HCT116 (cell line): ENCODE measurements at regions not wholly inside any gene's neighbourhood (a gene's known extent, or its start where the extent isn't known, plus 50 kb on each side); places are given as distances from the start of the nearest gene placed in this dataset.

Experiments used
- CEBPB ChIP-seq: IDR thresholded peaks from 2 replicates; pipeline ENCODE4 v1.6.1; 2012; ENCODE audit warnings: low read depth
- EGR1 ChIP-seq: IDR thresholded peaks from 2 replicates; pipeline ENCODE4 v1.6.1; 2012; ENCODE audit warnings: low read depth
- EZH2 ChIP-seq: fragments of 200-600 bp; sonication (generic); IDR thresholded peaks from 2 replicates; pipeline ENCODE4 v1.6.1; 2017; ENCODE audit warnings: antibody characterized with exemption, mixed run types
- EZH2phosphoT487 ChIP-seq: fragments of 200-600 bp; IDR thresholded peaks from 2 replicates; pipeline ENCODE4 v1.6.1; 2018; ENCODE audit warnings: antibody characterized with exemption, borderline replicate concordance
- POLR2A ChIP-seq: IDR thresholded peaks from 2 replicates; pipeline ENCODE4 v1.7.0; 2011; ENCODE audit warnings: borderline replicate concordance; ENCODE audit not compliant: insufficient read depth, insufficient read length; ENCODE audit errors: extremely low read depth
- SIN3A ChIP-seq: IDR thresholded peaks from 2 replicates; pipeline ENCODE4 v1.6.1; 2012; ENCODE audit warnings: low read depth
- SP1 ChIP-seq: IDR thresholded peaks from 2 replicates; pipeline ENCODE4 v1.6.1; 2012; ENCODE audit warnings: low read depth
- SRF ChIP-seq: IDR thresholded peaks from 2 replicates; pipeline ENCODE4 v1.6.1; 2012; ENCODE audit warnings: low read depth
- TCF7L2 ChIP-seq: IDR thresholded peaks from 2 replicates; pipeline ENCODE4 v1.7.0; 2011; ENCODE audit warnings: borderline replicate concordance, inconsistent platforms; ENCODE audit not compliant: insufficient read depth, insufficient read length; ENCODE audit errors: extremely low read depth
- ZNF274 ChIP-seq: fragments of 200-500 bp; sonication (Bioruptor generic); IDR thresholded peaks from 2 replicates; pipeline ENCODE4 v1.6.1; 2014; ENCODE audit warnings: mild to moderate bottlenecking, low read depth, low read length, inconsistent platforms
- TF ChIP-seq, protein P1 (sequence below), 3 experiments: fragments of 200-600 bp in 1 of 3; sonication (generic) in 1 of 3; IDR thresholded peaks in 2 of 3; conservative IDR thresholded peaks in 1 of 3; 2 replicates each; pipeline ENCODE4 v1.5.1; 2012 to 2017; ENCODE audit warnings: low read depth in 2 of 3, low read length in 2 of 3, antibody characterized with exemption in 1 of 3, borderline replicate concordance in 1 of 3, control low read depth in 1 of 3, mild to moderate bottlenecking in 1 of 3, mixed read lengths in 1 of 3, mixed run types in 1 of 3, moderate library complexity in 1 of 3; ENCODE audit not compliant: insufficient read depth in 1 of 3
- TF ChIP-seq, protein P2 (sequence below): IDR thresholded peaks from 2 replicates; pipeline ENCODE4 v1.6.1; 2012; ENCODE audit warnings: low read depth
- TF ChIP-seq, protein P3 (sequence below): IDR thresholded peaks from 2 replicates; pipeline ENCODE4 v1.6.1; 2011; ENCODE audit warnings: mild to moderate bottlenecking, low read length, moderate library complexity; ENCODE audit not compliant: insufficient replicate concordance; ENCODE audit errors: extremely low read depth
- TF ChIP-seq, protein P4 (sequence below): IDR thresholded peaks from 2 replicates; pipeline ENCODE4 v1.6.1; 2012

- TF ChIP-seq, protein P1, sequence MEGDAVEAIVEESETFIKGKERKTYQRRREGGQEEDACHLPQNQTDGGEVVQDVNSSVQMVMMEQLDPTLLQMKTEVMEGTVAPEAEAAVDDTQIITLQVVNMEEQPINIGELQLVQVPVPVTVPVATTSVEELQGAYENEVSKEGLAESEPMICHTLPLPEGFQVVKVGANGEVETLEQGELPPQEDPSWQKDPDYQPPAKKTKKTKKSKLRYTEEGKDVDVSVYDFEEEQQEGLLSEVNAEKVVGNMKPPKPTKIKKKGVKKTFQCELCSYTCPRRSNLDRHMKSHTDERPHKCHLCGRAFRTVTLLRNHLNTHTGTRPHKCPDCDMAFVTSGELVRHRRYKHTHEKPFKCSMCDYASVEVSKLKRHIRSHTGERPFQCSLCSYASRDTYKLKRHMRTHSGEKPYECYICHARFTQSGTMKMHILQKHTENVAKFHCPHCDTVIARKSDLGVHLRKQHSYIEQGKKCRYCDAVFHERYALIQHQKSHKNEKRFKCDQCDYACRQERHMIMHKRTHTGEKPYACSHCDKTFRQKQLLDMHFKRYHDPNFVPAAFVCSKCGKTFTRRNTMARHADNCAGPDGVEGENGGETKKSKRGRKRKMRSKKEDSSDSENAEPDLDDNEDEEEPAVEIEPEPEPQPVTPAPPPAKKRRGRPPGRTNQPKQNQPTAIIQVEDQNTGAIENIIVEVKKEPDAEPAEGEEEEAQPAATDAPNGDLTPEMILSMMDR (IDR thresholded peaks at IDR 0.05 in 2 of 3, conservative IDR thresholded peaks at IDR 0.05 in 1 of 3; ENCODE audit: borderline replicate concordance in 1 of 3, insufficient read depth in 1 of 3, low read depth in 2 of 3, low read length in 2 of 3), result no peak
- no peak for TF ChIP-seq CEBPB
- TF ChIP-seq POLR2A, result no peak
- TF ChIP-seq SIN3A, result no peak
- TF ChIP-seq SP1, result no peak
- TF ChIP-seq, protein P2, sequence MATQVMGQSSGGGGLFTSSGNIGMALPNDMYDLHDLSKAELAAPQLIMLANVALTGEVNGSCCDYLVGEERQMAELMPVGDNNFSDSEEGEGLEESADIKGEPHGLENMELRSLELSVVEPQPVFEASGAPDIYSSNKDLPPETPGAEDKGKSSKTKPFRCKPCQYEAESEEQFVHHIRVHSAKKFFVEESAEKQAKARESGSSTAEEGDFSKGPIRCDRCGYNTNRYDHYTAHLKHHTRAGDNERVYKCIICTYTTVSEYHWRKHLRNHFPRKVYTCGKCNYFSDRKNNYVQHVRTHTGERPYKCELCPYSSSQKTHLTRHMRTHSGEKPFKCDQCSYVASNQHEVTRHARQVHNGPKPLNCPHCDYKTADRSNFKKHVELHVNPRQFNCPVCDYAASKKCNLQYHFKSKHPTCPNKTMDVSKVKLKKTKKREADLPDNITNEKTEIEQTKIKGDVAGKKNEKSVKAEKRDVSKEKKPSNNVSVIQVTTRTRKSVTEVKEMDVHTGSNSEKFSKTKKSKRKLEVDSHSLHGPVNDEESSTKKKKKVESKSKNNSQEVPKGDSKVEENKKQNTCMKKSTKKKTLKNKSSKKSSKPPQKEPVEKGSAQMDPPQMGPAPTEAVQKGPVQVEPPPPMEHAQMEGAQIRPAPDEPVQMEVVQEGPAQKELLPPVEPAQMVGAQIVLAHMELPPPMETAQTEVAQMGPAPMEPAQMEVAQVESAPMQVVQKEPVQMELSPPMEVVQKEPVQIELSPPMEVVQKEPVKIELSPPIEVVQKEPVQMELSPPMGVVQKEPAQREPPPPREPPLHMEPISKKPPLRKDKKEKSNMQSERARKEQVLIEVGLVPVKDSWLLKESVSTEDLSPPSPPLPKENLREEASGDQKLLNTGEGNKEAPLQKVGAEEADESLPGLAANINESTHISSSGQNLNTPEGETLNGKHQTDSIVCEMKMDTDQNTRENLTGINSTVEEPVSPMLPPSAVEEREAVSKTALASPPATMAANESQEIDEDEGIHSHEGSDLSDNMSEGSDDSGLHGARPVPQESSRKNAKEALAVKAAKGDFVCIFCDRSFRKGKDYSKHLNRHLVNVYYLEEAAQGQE, result no peak
- TF ChIP-seq, protein P3, sequence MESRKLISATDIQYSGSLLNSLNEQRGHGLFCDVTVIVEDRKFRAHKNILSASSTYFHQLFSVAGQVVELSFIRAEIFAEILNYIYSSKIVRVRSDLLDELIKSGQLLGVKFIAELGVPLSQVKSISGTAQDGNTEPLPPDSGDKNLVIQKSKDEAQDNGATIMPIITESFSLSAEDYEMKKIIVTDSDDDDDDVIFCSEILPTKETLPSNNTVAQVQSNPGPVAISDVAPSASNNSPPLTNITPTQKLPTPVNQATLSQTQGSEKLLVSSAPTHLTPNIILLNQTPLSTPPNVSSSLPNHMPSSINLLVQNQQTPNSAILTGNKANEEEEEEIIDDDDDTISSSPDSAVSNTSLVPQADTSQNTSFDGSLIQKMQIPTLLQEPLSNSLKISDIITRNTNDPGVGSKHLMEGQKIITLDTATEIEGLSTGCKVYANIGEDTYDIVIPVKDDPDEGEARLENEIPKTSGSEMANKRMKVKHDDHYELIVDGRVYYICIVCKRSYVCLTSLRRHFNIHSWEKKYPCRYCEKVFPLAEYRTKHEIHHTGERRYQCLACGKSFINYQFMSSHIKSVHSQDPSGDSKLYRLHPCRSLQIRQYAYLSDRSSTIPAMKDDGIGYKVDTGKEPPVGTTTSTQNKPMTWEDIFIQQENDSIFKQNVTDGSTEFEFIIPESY, result no peak
- TF ChIP-seq EZH2phosphoT487, result no peak
- TF ChIP-seq SRF, result no peak
- TF ChIP-seq TCF7L2, result no peak
- TF ChIP-seq, protein P4, sequence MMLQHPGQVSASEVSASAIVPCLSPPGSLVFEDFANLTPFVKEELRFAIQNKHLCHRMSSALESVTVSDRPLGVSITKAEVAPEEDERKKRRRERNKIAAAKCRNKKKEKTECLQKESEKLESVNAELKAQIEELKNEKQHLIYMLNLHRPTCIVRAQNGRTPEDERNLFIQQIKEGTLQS, result no peak
- no peak for TF ChIP-seq ZNF274
- TF ChIP-seq EZH2, result no peak
- TF ChIP-seq EGR1, result no peak
Measured at GRCh38 chr12:25695574-25695973, 142.5 kb upstream of the LMNTD1 start.
